ENCODE measurements at regions not wholly inside any gene's neighbourhood (a gene's known extent, or its start where the extent isn't known, plus 50 kb on each side); places are given as distances from the start of the nearest gene placed in this dataset.
"Not testable (repeated sequence)": the region's sequence is repeated elsewhere in the genome, so short reads cannot be mapped to it uniquely, and the experiment has no call there.

DNA sequence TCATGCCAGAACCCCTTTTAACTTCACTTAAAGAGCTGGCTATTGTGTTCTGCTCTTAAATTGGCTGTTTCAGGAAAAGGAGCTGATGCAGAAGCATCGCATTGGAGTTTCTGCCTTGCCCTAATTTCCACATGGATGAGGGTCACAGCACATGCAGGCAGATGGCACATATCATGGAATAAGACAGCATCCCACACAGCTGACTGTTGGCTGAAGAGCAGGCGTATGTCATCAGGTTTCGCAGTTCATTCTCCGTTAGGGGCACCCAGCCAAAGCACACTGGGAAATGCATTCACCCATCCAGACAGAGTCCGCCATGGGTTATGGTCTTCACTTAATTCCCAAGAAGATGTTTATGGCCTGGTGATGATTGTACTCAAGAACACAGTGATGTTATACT, 572.5 kb downstream of the LIG4 start:
- peak; percentile 82 for DNase-seq

DNA sequence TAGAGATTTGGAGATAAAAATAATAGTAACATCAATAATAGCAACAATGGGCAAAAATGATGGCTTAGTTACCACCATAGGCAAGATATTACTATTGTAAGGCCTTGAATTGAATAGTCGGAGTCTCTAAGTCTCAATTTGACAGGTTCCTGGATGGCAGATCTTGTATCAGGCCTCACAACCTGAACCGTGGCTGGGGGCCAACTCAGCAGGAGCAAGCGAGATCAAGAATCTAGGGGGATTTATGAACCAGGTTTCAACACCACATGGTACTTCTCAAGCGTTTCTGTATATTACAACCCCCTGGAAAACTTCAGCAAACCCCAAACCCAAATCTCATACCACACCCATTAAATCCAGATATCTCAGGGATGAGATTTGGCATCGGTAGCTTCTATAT, 573.8 kb downstream of the LIG4 start:
- DNase-seq: no peak

DNA sequence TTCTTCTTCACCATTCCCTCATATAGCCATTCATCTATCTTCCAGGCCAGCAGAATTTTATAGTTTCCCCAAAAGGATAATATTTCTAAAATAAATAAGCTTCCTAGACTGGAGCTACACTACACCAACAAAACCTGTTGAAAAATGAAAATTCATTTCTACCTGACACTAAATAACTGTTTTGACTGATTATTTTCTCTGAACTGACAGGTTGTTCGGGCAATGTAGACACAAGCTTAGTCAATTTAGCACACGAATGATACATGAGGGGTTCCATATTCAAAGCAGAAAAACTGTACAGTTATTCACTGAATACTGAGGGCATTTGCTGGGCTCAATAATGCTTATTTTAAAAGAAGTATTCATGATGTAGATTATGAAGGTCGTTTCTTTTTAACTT, 589.7 kb downstream of the LIG4 start:
- no peak for DNase-seq

DNA sequence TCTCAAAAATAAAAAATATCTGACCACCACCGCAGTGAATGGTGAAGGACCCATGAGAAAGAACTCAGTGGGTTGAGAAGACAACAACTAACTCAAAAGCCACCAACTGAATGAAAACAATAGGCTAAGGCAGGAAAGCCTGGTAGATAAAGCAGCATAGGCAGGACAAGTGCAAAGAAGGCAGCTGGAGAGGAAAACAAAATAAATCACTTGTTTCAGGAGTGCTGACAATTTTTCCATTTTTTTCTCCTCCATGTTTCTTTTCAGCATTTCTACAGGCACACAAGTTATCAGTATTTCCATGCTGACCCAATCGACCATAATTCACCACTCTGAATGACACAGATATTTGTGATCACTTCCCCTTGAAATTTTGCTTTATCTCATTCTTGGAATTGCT, 597.8 kb downstream of the LIG4 start:
- DNase-seq: no peak

DNA sequence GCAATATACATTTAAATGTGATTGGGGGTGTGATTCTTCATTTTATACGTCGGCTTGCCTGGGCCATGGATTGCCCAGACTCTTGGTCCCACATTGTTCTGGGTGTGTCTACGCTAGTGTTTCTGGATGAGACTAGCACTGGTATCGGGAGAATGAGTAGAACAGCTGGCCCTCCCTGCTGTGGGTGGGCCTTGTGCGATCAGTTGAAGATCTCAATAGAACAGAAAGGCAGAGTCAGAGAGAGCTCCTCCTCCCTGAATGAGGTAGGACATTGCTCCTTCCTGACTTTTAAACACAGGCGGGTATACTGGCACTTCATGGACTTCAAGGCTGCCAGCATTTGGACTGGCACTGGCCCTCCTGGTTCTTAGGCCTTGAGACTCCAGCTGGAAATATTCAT, 603.0 kb downstream of the LIG4 start:
- DNase-seq: no peak

DNA sequence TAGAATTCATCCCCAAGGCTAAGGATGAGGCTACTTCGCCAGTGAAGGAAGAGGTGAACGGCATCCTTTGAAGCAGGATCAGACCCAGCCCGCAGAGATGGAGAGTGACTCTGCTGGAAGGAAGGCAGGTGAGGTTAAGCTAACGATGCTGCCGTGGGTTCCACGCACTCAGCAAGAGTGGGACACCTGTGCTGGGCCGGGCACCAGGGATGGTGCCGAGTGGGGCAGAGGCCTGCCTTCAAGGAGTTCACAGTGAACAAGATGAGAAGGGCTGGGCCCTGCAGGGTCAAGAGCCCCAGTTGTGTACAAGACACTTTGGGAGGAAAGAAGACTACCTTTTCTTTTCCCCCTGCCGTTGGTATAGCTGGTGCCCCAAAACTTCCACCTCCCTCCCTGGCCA, 606.6 kb downstream of the LIG4 start:
- DNase-seq: no peak

DNA sequence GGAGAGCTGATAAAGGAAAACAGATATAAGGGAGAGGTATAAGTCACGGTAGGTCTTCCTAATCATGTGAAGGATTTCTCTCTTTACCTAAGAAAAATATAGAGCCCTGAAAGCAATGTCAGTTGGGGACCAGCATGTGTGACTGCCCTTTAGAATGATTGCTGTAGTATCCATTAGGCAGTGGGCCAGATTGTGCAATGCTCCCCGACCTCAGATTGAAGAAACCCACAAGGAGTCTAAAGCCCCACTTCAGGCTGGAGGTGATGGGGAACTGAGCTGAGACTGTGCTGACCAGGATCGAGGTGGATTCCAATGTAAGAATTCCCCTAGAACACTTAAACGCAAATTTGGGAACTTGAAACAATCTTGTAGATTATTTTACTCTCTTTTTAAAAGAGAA, 614.4 kb downstream of the LIG4 start:
- no peak for DNase-seq

DNA sequence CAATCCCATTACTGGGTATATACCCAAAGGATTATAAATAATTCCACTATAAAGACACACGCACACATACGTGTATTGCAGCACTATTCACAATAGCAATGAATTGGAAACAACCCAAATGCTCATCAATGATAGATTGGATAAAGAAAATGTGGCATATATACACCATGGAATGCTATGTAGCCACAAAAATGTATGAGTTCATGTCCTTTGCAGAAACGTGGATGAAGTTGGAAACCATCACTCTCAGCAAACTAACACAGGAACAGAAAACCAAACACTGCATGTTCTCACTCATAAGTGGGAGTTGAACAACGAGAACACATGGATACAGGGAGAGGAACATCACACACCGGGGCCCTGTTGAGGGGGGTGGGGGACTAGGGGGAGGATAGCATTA, 619.0 kb downstream of the LIG4 start:
- DNase-seq: not testable (repeated sequence)

DNA sequence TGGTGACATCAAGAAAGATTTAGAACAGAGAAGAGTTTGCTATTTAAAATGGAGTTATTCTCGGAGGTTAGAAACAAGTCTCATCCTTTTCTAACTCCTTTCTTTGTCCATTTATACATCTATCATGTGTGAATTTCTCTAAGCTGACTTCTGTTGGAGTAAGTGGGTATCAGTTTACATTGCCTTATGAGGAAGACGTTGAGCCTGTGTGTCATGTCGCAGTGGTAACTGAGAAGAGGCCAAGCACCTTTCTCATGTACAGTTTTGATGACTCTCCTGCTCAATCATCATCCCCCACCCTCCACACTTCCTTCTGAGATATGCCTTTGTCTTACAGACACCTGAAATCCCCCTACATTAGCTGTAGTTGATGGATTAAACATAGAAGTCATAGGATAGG, 624.8 kb downstream of the LIG4 start:
- DNase-seq: no peak

DNA sequence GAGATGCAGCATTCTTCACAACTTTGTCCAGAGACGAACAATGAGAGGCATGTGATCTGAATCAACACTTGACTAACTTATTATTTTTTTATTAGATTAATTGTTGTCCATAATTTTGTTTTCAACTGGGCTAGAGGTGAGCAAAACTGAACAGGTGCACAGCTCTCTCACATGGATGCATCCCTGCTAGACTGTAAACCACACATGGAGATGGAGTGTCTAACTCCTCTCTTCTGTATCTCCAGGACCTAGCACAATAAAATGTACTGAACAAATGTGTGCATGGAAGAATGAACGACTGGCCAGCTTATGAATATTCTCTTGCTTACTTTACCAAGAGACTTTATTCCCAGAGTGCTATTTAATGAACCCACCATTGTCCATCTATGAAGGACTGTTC, 627.7 kb downstream of the LIG4 start:
- no peak for DNase-seq

DNA sequence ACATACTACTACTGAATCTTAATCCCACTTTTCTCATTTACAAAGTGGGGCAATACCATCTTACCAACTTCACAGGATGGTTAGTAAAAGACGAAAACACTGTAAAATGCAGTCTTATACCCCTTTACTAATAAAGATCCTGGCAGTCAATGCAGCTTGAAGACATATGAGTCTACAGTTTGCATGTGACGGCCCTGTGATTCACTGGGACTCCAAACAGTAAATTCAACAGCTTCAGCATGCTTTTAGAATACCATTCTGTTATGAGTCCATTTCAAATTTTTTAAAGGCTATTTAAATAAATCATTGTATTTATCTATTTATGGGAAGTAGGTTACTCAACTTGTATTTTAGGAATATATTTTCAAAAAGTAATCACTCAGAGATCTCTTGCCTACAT, 629.1 kb downstream of the LIG4 start:
- DNase-seq: no peak

DNA sequence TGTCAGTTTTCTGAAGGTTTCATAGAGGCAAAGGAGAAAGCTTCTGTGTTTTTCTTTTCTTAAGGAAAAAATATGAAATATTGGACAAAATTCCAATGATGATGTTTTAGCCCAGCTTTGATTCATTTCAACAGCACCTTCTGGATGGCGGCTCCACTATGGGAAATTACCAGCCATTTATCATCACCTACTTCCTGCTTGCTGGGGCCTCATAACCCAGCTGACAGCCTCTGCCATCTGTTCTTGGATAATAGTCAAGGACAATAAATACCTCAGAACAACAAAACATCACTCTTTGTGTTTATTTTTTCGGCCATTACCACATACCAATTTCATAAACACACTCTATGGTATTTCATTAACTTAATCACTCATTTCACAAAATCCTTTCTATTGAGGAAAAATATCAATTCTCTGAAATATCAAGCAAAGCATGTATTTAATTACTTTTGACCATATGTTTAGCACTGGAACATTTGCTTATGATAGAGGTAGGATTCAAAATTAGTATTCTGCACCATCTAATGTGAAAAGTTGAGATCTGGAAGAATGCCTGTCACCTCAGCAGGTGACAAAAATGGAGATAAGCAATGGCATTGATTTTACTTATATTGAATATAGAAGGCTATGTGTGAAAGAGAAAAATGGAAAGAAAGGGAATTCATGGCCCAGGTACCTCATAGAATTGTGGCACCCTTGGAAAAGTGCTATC, 629.7 kb downstream of the LIG4 start:
- DNase-seq: peak; percentile 50

DNA sequence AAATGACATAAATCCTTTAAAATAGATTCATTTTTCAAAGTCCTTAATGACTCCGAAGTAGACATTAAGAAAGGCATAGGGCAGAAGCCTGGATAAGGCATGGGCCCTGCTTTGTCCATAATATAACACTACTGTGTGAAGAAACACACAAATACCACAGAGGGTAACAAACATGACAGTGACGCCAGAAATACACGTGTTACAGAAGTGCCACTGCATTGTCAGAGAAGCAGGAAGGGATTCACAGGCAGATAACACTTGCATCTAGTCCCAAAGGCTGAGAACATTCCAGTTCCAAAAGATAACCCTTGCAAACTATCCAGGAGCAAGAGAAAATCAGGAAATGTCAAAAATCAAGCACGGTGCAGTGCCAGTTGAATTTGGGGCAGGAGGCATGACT, 633.2 kb downstream of the LIG4 start:
- no peak for DNase-seq

DNA sequence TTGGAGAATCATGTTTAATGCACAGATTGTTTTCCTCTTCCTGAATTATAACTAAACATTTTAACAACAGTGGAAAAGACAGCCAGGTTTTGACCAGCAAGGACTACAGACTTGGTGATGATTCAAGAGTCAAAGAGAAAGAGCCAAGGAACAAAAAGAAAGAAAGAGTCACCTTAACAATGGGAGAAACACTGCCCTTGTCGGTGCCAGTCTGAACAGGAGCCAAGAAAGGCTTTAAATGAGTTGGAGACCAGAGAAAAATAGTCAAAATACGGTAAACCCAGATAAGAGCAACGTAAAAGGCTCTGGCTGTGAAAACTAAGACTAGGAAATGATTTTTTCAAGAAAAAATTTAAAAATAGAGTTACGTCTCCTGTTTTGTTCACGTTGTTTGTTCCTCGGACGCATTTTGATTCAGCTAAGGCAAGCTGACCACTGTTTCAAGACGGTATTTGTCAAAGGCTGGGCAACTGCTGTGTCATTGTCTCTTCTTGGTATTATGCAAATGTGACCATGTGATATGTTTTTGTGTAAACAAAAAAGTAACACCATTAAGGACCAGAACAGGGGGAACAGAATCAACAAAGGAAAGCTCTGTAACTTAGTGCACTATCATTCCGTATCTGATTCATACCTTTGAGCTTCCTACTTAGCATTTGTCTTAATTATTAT, 634.5 kb downstream of the LIG4 start:
- no peak for DNase-seq

DNA sequence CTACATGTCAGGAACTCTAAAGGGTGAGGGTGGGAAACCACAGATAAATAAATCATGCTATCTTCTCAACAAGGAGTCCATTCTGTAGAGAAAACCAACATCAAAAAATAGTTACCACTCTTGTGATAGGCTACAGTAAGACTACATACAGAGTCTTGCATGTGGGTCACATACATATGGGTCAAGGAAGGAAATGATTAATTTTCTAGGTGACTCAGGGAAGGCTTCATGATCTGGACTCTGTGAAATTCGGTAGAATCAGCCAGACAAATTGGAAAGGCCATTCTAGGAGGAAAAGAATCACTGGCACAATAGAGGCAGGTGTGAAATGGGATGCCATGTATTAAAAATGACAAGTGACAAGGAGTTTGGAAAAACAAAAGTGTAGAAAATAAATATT, 638.9 kb downstream of the LIG4 start:
- DNase-seq: no peak

DNA sequence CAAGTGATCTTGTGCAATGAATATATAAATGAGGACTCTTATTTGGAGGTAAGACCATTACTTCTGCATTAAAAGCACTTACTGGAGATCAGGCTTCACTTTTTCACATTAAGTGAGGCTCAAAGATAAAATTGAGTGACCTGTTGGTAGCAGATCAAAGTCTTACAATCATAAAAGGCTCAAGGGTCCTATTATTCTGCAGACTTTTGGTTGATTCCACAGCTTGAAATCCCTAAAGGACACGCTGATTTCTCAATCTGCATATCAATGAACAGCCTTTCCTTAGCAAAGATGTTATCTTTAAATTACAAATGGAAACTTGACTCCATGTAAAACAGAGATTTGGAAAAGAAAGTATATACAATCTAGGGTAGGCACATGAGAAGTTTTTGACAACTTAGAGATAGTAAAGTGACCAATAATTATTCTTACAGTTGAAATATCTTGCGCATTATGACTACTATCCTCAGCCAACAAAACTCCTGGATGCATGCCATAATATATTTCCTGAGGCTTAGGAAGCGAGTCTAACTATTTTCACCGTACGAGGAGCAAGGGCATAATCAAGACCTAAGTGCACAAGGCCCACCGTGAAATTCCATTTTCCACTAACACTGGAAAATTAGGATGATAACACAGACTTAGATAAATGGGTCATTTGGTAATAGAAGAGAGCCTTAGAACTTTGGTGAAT, 640.7 kb downstream of the LIG4 start:
- DNase-seq: no peak

DNA sequence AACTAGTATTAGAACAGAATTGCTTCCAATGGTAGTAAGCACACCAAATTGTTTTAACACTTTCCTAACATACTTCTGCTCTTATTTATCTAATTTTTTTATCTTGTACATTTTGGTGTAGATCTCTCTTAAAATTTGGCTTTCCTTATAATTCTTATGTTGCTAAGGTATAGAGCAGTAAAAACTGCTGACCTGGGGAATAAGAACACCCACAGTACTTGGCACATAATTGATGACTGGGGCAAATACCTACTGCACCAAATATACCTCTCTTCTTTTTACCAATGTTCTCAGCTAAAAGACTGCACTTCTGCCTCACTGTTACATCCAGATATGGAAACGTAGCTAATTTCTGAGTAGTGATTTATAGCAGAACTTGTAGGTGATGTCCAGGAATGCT, 642.2 kb downstream of the LIG4 start:
- no peak for DNase-seq

DNA sequence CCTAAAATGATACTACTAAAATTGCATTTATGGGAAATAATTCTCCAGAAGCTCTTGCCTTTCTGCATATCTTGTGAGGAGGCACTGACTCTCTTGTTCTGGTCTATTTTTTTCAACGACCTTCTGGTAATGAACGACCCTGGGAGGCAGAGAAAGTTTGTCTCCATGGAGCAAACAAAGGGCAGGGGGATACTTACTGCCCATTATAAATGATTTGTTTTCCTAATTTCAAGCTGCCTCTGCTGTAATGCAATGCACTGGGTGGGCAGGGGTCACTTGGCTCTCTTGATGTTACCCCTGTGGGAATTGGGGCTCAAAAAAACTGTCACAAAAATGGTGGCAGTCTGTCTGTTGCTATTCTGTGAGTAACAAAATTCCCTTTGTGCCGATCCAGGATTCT, 643.2 kb downstream of the LIG4 start:
- DNase-seq: no peak

DNA sequence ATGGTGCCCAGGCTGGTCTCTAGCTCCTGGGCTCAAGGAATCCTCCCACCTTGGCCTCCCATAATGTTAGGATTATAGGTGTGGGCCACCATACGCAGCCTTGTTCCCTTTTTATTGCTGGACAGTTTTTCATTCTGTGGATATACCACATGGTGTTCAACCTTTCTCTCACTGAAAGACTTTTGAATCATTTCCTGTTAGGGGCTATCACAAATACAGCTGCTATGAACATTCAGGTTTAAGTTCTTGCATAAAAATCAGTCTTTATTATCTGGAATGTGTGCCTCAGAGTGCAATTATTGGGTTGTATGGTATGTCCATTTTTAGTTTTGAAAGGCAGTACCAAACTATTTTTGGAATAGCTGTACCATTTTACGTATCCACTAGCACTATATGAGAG, 647.2 kb downstream of the LIG4 start:
- no peak for DNase-seq

DNA sequence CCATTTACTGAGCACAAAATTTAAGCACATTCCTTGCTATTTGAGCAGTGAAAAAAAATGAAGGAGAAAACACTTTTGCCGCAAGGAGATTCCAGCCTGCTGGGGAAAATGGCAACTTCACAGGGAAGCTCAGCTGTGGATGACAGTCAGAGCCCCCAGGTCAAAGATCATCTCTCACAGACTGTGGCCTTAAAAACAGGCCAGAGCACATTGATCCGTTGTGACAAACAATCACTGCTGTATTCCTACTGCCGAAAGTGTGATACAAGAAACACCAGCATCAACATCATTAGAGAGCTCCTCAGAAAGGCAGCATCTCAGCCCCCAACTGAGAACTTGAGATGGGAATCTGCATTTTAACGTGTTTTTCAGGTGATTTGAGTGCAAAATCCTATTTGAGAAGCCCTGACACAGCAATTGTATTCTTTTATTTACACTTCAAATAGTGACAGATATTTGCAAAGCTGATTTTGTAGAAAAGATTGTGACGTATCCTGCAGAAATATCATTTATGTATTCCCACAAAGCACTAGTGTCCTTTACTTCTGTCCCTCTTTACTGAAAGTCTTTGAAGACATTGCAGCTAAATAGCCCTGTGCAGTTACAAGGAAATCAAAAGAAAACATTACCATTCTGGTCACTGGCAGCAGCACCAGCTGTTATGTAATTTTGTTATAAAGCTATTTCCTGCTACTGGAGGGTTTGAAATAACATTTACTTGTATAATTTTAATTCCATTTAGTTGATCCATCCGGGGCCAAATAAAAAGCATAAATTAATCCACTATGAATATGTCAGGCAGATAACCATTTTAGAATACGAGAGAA, 652.0 kb downstream of the LIG4 start:
- no peak for DNase-seq

DNA sequence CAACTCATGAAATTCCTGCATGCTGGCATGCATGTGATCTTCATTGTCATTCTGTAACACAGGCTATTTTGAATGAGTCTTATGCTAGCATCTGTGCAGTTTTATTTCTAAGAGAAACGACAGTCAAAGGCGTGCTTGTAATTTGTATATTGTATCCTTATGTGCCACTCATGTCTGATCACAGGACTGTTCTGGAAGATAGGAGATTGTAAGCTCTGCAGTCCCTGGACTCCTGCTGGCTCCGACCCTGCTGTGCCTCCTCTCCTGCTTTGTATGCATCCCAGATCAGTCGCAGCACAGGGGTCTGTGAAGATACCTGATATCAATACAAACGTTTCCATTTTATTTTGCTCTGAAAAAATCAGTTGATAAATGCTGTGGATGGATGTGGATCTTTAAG, 653.1 kb downstream of the LIG4 start:
- DNase-seq: no peak

DNA sequence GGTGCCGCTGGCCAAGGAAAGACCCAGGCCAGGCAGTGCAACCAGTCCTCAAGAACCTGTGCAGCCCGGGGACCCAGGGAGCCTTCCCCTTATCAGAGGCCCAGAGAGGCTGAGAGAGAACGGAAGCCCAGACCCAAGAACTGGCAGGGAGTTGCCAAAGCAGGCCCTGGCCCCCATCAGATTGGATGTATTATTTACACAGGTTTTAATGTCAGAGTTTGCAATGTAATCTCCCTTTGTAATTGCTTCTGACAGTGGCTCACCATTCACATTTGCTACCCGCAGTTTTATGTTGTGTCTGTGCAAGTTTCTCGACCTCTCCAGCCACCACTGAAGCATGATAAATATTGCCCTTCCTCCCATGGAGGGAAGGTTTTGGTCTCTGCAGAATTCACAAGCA, 660.9 kb downstream of the LIG4 start:
- DNase-seq: no peak

DNA sequence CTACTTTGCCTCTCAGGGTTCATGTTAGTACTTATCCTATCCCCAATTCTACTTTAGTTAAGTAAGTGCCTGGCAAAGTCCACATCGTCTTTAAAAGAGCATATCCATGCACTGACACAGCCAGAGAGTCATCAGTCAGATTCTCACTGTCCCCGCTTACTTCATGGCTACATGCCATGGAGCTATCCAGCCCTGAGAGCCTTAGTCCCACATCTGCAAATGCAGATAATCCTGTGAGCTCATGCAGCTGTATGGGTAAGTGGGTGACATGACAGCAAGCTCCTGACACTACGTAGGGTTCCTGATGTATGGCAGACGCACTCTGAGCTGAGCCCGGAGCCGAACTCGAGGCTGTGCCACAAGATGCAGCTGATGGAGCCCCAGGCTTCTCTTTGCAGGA, 661.5 kb downstream of the LIG4 start:
- DNase-seq: no peak

DNA sequence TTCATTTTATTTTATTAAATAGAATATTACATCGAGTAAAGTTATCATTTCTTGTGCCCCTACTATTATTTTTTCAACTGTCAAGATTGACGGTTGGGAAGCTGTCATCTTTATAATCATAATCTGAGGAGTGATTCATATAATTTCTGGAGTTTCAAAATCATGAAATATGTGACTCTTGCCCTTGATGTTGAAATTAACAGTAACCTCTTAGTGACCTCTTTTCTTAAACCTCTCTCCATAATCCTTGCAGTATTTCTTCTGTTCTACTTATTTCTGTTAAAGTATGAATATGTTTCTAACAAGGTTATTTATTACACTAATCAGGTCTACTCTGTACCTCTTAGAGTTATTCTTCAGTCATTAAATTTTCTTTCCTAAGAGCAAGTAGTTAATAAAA, 663.8 kb downstream of the LIG4 start:
- DNase-seq: no peak

Measured in NCI-H446 treated with DMSO at 0.1 percent for 48 hours (cell line).